Lower lobe of right lung (tissue), 2 donors: ENCODE measurements at regions not wholly inside any gene's neighbourhood (a gene's known extent, or its start where the extent isn't known, plus 50 kb on each side); places are given as distances from the start of the nearest gene placed in this dataset.

Experiments
- ATAC-seq, 2 donors: fragments of 200-7000 bp; cut with Tn5 transposase; one replicate each; pipeline ENCODE4 v1.9.1; 2020 to 2022; ENCODE audit warnings: mild to moderate bottlenecking in 2 of 2, moderate library complexity in 2 of 2
- DNase-seq: peaks from one replicate; pipeline ENCODE4 v3.0.0-alpha.2; 2020
- H3K27ac ChIP-seq: fragments of 200-600 bp; one replicate; pipeline ENCODE4 v1.8.0; 2022
- H3K27me3 ChIP-seq: fragments of 200-600 bp; one replicate; pipeline ENCODE4 v1.8.0; 2022; ENCODE audit warnings: low read depth
- H3K36me3 ChIP-seq: fragments of 200-600 bp; one replicate; pipeline ENCODE4 v1.8.0; 2022; ENCODE audit warnings: mild to moderate bottlenecking
- H3K4me1 ChIP-seq: fragments of 200-600 bp; one replicate; pipeline ENCODE4 v1.8.0; 2022
- H3K4me3 ChIP-seq: fragments of 200-600 bp; one replicate; pipeline ENCODE4 v1.8.0; 2022; ENCODE audit warnings: mild to moderate bottlenecking
- H3K9me3 ChIP-seq: fragments of 200-600 bp; one replicate; pipeline ENCODE4 v1.8.0; 2022
- intact Hi-C: fragments of 100-400 bp; cut with DNase I; formaldehyde crosslinking; loops from one replicate; pipeline ENCODE4 v1.11.0; 2022
- TF ChIP-seq, protein P1 (sequence below): fragments of 200-600 bp; IDR thresholded peaks from one replicate; pipeline ENCODE4 v1.8.0; 2022; ENCODE audit warnings: antibody characterized with exemption, mild to moderate bottlenecking
- donor health status: DM: no; HTN: yes; CAD: no; lungs with severe emphysema.

DNA sequence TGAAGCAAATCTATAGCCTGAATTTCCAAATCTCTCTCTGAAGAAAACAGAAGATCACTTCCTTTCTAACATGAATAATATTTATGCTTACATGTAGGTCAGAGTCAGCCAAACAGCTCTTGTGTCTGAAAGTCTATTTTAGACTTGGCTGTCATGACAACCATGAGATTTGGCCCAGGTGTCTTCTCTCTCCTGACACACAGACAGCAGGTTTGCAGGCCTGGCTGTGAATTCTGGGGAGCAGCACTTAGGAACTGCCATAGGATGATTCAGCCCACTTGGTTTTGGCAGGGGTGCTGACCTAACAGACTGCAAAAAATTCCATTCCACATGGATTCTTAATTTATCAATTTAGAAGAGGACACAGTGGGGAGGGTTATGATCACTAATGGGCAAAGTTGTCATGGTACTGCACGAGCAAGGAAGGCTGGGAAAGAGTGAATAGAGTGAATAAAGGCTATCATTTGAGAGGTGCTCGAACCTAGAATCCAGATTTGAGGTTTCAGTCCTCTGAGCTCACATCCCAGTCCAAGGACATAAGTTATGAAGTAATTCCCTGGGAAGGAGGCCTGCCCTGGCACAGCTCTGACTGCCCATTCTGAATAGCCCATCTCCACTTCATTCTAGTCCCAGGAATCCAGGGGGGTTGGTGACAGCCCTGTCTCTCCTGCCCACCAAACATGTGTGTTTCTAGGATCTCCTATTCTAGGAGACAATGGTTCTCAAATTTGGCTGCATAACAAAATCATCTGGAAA lies 453.9 kb upstream of the TRIB2 start:
- intact Hi-C loops = no loop called here

DNA sequence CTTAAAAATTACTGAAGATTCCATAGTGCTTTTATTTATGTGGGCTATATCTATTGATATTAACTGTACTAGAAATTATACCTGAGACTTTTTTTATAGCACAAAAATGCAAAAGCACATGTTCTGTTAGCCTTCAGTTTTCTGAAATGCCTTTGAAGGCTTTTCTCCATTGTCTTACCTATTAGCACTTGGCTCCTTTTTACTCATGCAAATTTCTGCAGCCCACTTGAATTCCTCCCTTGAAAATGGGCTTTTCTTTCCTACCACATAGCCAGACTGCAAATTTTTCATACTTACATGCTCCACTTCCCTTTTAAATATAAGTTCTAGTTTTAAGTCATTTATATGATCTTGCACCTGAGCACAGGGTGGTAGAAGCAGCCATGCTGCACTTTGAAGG lies 453.0 kb upstream of the TRIB2 start:
- Histone ChIP-seq H3K4me3 (no peak overlapping the region), H3K27me3 (no peaks in the 10 kb centered on the region), H3K4me1 (peaks cover 5% of the 10 kb centered on the region), H3K27ac (no peak overlapping the region), H3K36me3 (no peaks in the 10 kb centered on the region), H3K9me3 (no peaks in the 10 kb centered on the region)
- intact Hi-C loops = no loop called here
- TF ChIP-seq, protein P1, sequence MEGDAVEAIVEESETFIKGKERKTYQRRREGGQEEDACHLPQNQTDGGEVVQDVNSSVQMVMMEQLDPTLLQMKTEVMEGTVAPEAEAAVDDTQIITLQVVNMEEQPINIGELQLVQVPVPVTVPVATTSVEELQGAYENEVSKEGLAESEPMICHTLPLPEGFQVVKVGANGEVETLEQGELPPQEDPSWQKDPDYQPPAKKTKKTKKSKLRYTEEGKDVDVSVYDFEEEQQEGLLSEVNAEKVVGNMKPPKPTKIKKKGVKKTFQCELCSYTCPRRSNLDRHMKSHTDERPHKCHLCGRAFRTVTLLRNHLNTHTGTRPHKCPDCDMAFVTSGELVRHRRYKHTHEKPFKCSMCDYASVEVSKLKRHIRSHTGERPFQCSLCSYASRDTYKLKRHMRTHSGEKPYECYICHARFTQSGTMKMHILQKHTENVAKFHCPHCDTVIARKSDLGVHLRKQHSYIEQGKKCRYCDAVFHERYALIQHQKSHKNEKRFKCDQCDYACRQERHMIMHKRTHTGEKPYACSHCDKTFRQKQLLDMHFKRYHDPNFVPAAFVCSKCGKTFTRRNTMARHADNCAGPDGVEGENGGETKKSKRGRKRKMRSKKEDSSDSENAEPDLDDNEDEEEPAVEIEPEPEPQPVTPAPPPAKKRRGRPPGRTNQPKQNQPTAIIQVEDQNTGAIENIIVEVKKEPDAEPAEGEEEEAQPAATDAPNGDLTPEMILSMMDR = no peak
- DNase-seq (no peak), ATAC-seq (no peak)

More for the DNA sequence above, 453.9 kb upstream of the TRIB2 start:
- Histone ChIP-seq H3K27ac (no peak overlapping the region), H3K36me3 (no peaks in the 10 kb centered on the region), H3K9me3 (no peaks in the 10 kb centered on the region), H3K27me3 (no peaks in the 10 kb centered on the region), H3K4me3 (no peak overlapping the region), H3K4me1 (peaks cover 5% of the 10 kb centered on the region)
- TF ChIP-seq, protein P1 = no peak
- DNase-seq = no peak
- peak in 1 of 2 donors; percentile 42 for ATAC-seq

GRCh38 chr2:12264146-12264545 lies 452.6 kb upstream of the TRIB2 start:
- H3K27me3 ChIP-seq = no peaks in the 10 kb centered on the region
- no peak overlapping the region for H3K4me3 ChIP-seq
- H3K36me3 ChIP-seq = no peaks in the 10 kb centered on the region
- no peak for ATAC-seq
- peaks cover 5% of the 10 kb centered on the region for H3K4me1 ChIP-seq
- no peak overlapping the region for H3K27ac ChIP-seq
- no peak for DNase-seq
- TF ChIP-seq, protein P1 = no peak
- intact Hi-C loops = no loop called here
- H3K9me3 ChIP-seq = no peaks in the 10 kb centered on the region

GRCh38 chr2:12265646-12266045 lies 451.1 kb upstream of the TRIB2 start:
- TF ChIP-seq, protein P1 = no peak
- Histone ChIP-seq H3K36me3 (no peaks in the 10 kb centered on the region), H3K4me3 (no peak overlapping the region), H3K27ac (no peak overlapping the region), H3K4me1 (peaks cover 5% of the 10 kb centered on the region), H3K9me3 (no peaks in the 10 kb centered on the region), H3K27me3 (no peaks in the 10 kb centered on the region)
- intact Hi-C loops = no loop called here
- DNase-seq = no peak
- ATAC-seq = no peak

- Histone ChIP-seq H3K4me1 (peaks cover 5% of the 10 kb centered on the region), H3K27me3 (no peaks in the 10 kb centered on the region), H3K4me3 (no peak overlapping the region), H3K36me3 (no peaks in the 10 kb centered on the region), H3K27ac (no peak overlapping the region), H3K9me3 (no peaks in the 10 kb centered on the region)
- TF ChIP-seq, protein P1 = no peak
- DNase-seq (no peak), ATAC-seq (no peak)
- intact Hi-C loops = no loop called here
Observed at GRCh38 chr2:12267042-12267441, 449.7 kb upstream of the TRIB2 start.
